Medulla oblongata (tissue), 1 donor: ENCODE measurements at regions not wholly inside any gene's neighbourhood (a gene's known extent, or its start where the extent isn't known, plus 50 kb on each side); places are given as distances from the start of the nearest gene placed in this dataset.
"Not testable (repeated sequence)": the region's sequence is repeated elsewhere in the genome, so short reads cannot be mapped to it uniquely, and the experiment has no call there.

Experiments
- DNase-seq: peaks from one replicate; pipeline ENCODE4 v3.0.0-alpha.2; 2015; ENCODE audit errors: extremely low spot score

- no peak for DNase-seq
These were observed 888.4 kb upstream of the EPHA5 start for GRCh38 chr4:66558651-66559050.

GRCh38 chr4:66556651-66557278 lies 886.5 kb upstream of the EPHA5 start:
- DNase-seq = no peak

- DNase-seq = no peak
These were observed 885.0 kb upstream of the EPHA5 start for GRCh38 chr4:66555301-66555700.

- no peak for DNase-seq
These were observed 884.5 kb upstream of the EPHA5 start for GRCh38 chr4:66554826-66555225.

GRCh38 chr4:66545301-66545700 lies 875.0 kb upstream of the EPHA5 start:
- DNase-seq = not testable (repeated sequence)

- DNase-seq = no peak
These were observed 874.0 kb upstream of the EPHA5 start for GRCh38 chr4:66544281-66544680.

GRCh38 chr4:66539745-66540144 lies 869.5 kb upstream of the EPHA5 start:
- DNase-seq = no peak

GRCh38 chr4:66524781-66525180 lies 854.5 kb upstream of the EPHA5 start:
- DNase-seq = no peak

GRCh38 chr4:66522244-66522643 lies 852.0 kb upstream of the EPHA5 start:
- DNase-seq = no peak

GRCh38 chr4:66516940-66517339 lies 846.7 kb upstream of the EPHA5 start:
- DNase-seq = no peak

GRCh38 chr4:66506985-66507384 lies 836.7 kb upstream of the EPHA5 start:
- no peak for DNase-seq

GRCh38 chr4:66501997-66502396 lies 831.7 kb upstream of the EPHA5 start:
- DNase-seq = no peak

GRCh38 chr4:66490729-66491128 lies 820.4 kb upstream of the EPHA5 start:
- no peak for DNase-seq

- no peak for DNase-seq
These were observed 819.6 kb upstream of the EPHA5 start for GRCh38 chr4:66489783-66490452.

- no peak for DNase-seq
These were observed 819.1 kb upstream of the EPHA5 start for GRCh38 chr4:66489370-66489769.

- no peak for DNase-seq
These were observed 815.8 kb upstream of the EPHA5 start for GRCh38 chr4:66486068-66486467.

- no peak for DNase-seq
These were observed 811.9 kb upstream of the EPHA5 start for GRCh38 chr4:66482186-66482585.

GRCh38 chr4:66475596-66475995 lies 805.3 kb upstream of the EPHA5 start:
- DNase-seq = no peak

- no peak for DNase-seq
These were observed 794.8 kb upstream of the EPHA5 start for GRCh38 chr4:66465111-66465510.

- not testable (repeated sequence) for DNase-seq
These were observed 792.6 kb upstream of the EPHA5 start for GRCh38 chr4:66462890-66463289.

- no peak for DNase-seq
These were observed 781.5 kb upstream of the EPHA5 start for GRCh38 chr4:66451741-66452140.

GRCh38 chr4:66443008-66443407 lies 772.7 kb upstream of the EPHA5 start:
- peak; percentile 9 for DNase-seq

- DNase-seq = no peak
These were observed 769.2 kb upstream of the EPHA5 start for GRCh38 chr4:66439508-66439907.

GRCh38 chr4:66433706-66434105 lies 763.4 kb upstream of the EPHA5 start:
- DNase-seq = no peak
